ENCODE measurements at regions not wholly inside any gene's neighbourhood (a gene's known extent, or its start where the extent isn't known, plus 50 kb on each side); places are given as distances from the start of the nearest gene placed in this dataset.

- no peak for DNase-seq
Measured at GRCh38 chr11:95466416-95466815, 235.4 kb upstream of the SESN3 start.

- no peak for DNase-seq
Measured at GRCh38 chr11:95465887-95466286, 234.9 kb upstream of the SESN3 start.

- DNase-seq = no peak
Measured at GRCh38 chr11:95461858-95462257, 230.9 kb upstream of the SESN3 start.

GRCh38 chr11:95461348-95461747, 230.3 kb upstream of the SESN3 start:
- DNase-seq = no peak

- DNase-seq = no peak
Measured at GRCh38 chr11:95459291-95460042, 228.5 kb upstream of the SESN3 start.

- DNase-seq = no peak
Measured at GRCh38 chr11:95456714-95457491, 225.9 kb upstream of the SESN3 start.

- DNase-seq = no peak
Measured at GRCh38 chr11:95455228-95455970, 224.4 kb upstream of the SESN3 start.

GRCh38 chr11:95453616-95454171, 222.7 kb upstream of the SESN3 start:
- DNase-seq = no peak

GRCh38 chr11:95451682-95452081, 220.7 kb upstream of the SESN3 start:
- no peak for DNase-seq

- no peak for DNase-seq
Measured at GRCh38 chr11:95451261-95451660, 220.3 kb upstream of the SESN3 start.

- DNase-seq = no peak
Measured at GRCh38 chr11:95450547-95451123, 219.6 kb upstream of the SESN3 start.

- no peak for DNase-seq
Measured at GRCh38 chr11:95445746-95446333, 214.8 kb upstream of the SESN3 start.

- DNase-seq = no peak
Measured at GRCh38 chr11:95444309-95445241, 213.6 kb upstream of the SESN3 start.

- DNase-seq = no peak
Measured at GRCh38 chr11:95443386-95443785, 212.4 kb upstream of the SESN3 start.

GRCh38 chr11:95442531-95443050, 211.6 kb upstream of the SESN3 start:
- no peak for DNase-seq

GRCh38 chr11:95435628-95436353, 204.8 kb upstream of the SESN3 start:
- no peak for DNase-seq

GRCh38 chr11:95435192-95435591, 204.2 kb upstream of the SESN3 start:
- DNase-seq = no peak

GRCh38 chr11:95434489-95435057, 203.6 kb upstream of the SESN3 start:
- DNase-seq = no peak

GRCh38 chr11:95434009-95434408, 203.0 kb upstream of the SESN3 start:
- no peak for DNase-seq

Data from NCI-H1436 treated with DMSO at 0.1 percent for 48 hours (cell line).